CD4-positive, alpha-beta T cell treated with Interleukin-4 for 1 hour (primary cell): ENCODE measurements at regions not wholly inside any gene's neighbourhood (a gene's known extent, or its start where the extent isn't known, plus 50 kb on each side); places are given as distances from the start of the nearest gene placed in this dataset.
"Not testable (repeated sequence)": the region's sequence is repeated elsewhere in the genome, so short reads cannot be mapped to it uniquely, and the experiment has no call there.

Experiments
- DNase-seq, 2 donors: peaks; one replicate each; pipeline ENCODE4 v3.0.0-alpha.2; 2020 to 2022

DNA sequence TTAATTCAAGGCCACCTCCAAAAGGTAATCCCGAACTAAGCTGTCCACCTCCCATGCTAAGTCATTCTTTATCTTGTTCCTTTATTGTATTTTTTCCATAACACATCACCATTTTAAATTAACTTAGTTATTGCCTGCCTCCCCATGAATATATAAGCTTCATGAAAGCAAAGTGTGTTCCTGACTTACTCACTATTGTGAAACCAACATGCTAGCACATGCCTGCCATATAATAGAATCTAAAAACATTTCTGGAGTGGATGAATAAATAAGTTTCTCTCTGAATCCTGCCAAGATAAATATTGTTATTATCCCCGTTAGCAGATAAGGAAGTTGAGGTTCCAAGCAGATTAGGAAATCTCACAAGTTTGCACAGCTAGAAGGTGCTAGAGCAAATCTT is 98.7 kb upstream of the RRN3 start:
- not testable (repeated sequence) for DNase-seq

DNA sequence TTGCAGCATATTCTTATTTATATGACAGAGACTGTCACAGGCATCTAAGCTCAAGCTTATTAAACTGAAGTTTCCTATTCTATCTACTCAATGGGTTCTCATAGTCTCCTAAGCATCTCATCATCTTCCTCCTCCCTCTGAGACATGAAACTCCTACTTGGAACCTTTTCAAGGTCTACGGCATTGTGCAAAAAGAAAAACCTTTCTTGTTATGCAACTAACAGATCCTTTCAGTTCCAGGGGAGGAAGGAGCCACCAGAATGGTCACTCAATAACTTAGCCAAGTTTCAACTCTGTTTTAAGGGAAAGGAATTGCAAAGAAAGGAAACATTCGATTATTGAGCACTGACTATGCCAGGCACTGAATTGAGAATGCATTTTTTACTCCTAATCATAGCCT is 98.1 kb upstream of the RRN3 start:
- not testable (repeated sequence) for DNase-seq

DNA sequence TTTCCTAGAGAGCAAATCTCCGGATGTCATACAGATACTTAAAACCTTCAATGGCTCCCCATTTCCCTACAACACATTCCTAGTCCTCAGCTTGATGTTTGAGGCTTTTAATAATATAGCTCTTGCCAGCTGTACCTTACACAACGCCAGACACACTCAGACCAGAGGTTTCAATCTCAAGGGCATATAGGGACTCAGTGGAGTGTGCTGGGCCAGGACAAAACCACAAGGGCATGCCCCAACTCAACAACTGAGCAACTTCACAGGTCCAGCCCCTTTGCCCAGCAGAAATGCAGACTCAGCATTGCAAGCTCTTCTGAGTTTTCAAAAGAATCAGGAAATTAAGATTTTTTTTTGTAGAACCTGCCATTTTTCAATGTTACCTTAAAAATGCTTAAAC is 95.4 kb upstream of the RRN3 start:
- DNase-seq = not testable (repeated sequence)
